Testis (tissue), 2 donors: ENCODE measurements at regions not wholly inside any gene's neighbourhood (a gene's known extent, or its start where the extent isn't known, plus 50 kb on each side); places are given as distances from the start of the nearest gene placed in this dataset.

ENCODE experiments used
- POLR2A ChIP-seq: fragments of 450-650 bp; IDR thresholded peaks from one replicate; pipeline ENCODE4 v1.6.1; 2017; ENCODE audit warnings: antibody characterized with exemption, mild to moderate bottlenecking, moderate library complexity
- TF ChIP-seq, protein P1 (sequence below), 3 experiments: fragments of 450-650 bp in 2 of 3; fragments of 200-600 bp in 1 of 3; sonication (generic) in 1 of 3; IDR thresholded peaks; one replicate each; pipeline ENCODE4 v1.5.1; 2016 to 2019; ENCODE audit warnings: antibody characterized with exemption in 3 of 3, mild to moderate bottlenecking in 2 of 3, moderate library complexity in 1 of 3

DNA sequence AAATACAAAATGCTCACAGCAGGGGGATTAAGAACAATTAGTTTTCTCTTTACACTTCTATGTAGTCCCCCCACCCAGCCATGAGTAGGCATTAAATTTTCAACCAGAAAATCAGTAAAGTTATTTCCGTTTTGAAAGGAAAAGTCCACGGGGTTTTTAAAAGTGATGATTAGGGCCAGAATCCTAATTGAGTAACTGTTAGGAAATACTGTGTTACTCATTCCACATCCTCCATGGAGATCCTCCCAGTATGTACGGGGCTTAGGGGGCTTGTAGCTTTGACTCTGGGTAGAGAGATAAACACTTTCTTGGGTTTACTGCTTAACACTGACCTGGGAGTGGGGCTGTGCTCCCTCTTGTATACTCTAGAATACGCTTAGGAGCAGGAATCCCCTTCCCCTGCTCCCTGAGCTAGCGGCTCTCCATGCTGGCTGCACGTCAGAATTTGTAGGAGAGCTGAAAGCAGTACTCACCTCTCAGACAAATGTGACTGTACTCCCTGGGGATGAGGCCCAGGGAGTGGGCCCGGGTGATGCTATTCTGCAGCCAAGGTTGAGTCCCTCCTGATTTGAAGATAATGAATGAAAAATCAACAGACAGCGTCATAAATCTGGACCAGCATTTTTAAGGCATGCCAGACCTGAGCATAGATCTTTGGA is 100.5 kb downstream of the SLC4A3 start:
- TF ChIP-seq, protein P1, sequence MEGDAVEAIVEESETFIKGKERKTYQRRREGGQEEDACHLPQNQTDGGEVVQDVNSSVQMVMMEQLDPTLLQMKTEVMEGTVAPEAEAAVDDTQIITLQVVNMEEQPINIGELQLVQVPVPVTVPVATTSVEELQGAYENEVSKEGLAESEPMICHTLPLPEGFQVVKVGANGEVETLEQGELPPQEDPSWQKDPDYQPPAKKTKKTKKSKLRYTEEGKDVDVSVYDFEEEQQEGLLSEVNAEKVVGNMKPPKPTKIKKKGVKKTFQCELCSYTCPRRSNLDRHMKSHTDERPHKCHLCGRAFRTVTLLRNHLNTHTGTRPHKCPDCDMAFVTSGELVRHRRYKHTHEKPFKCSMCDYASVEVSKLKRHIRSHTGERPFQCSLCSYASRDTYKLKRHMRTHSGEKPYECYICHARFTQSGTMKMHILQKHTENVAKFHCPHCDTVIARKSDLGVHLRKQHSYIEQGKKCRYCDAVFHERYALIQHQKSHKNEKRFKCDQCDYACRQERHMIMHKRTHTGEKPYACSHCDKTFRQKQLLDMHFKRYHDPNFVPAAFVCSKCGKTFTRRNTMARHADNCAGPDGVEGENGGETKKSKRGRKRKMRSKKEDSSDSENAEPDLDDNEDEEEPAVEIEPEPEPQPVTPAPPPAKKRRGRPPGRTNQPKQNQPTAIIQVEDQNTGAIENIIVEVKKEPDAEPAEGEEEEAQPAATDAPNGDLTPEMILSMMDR (IDR thresholded peaks at IDR 0.05), result no peak
- TF ChIP-seq POLR2A, result no peak
